ENCODE measurements at regions not wholly inside any gene's neighbourhood (a gene's known extent, or its start where the extent isn't known, plus 50 kb on each side); places are given as distances from the start of the nearest gene placed in this dataset.

DNA sequence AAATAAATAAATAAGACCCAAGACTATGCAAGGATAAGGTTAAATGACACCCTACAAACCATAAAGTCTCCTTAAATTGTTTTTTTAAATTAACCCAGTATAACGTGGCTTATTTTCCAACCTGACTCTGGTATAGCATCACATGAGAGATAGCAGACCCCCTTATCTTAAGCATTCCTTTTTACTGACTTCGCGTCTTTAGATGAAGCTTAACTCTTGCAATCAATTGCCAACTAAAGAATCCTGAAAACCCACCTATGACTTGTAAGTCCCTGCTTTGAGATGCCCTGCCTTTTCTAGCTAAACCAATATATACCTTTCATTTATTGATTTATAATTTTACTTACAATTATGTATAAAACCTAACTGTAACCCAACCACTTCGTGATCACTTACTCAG, 57.1 kb upstream of the RAB12 start:
- H3K4me3 ChIP-seq (ENCODE audit: low read depth, low read length), result no peak overlapping the region
- TF ChIP-seq, protein P1, sequence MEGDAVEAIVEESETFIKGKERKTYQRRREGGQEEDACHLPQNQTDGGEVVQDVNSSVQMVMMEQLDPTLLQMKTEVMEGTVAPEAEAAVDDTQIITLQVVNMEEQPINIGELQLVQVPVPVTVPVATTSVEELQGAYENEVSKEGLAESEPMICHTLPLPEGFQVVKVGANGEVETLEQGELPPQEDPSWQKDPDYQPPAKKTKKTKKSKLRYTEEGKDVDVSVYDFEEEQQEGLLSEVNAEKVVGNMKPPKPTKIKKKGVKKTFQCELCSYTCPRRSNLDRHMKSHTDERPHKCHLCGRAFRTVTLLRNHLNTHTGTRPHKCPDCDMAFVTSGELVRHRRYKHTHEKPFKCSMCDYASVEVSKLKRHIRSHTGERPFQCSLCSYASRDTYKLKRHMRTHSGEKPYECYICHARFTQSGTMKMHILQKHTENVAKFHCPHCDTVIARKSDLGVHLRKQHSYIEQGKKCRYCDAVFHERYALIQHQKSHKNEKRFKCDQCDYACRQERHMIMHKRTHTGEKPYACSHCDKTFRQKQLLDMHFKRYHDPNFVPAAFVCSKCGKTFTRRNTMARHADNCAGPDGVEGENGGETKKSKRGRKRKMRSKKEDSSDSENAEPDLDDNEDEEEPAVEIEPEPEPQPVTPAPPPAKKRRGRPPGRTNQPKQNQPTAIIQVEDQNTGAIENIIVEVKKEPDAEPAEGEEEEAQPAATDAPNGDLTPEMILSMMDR (IDR thresholded peaks at IDR 0.05; ENCODE audit: low read depth, low read length), result no peak

DNA sequence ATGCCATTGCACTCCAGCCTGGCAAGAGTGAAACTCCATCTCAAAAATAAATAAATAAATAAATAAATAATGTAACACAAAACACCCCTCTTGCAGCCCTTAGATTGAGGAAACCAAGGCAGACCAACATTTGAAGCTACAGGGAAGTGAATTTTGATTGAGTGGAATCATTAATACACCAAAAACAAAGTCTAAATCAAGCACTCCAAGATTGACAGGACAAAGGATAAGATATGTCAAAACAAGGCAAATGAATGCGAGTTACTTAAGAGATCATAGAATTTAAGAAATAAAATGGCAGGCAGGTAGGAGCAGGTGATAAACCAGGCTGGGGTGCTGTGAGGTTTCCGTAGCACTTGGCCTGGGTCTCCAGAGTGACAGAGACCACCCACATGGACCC, 54.9 kb upstream of the RAB12 start:
- TF ChIP-seq, protein P1 (IDR thresholded peaks at IDR 0.05; ENCODE audit: low read depth, low read length), result no peak
- H3K4me3 ChIP-seq (ENCODE audit: low read depth, low read length), result no peak overlapping the region

DNA sequence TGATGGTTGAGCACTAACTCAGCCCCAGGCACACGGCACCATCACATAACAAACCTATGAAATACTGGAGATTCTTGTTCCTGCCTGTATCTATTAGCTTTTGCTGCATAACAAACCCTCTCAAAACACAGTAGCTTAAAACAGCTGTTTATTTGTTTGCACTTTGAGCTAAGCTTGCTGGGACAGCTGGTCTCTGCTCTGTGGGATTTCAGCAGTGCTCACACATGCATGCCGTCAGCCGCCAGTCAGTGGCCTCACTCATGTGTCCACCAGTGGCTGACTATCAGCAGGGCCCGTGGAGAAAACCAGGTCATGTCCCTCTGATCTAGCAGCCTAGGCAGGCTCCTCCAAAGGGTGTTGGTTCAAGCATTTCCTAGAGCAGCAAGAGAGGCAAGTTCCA, 52.8 kb upstream of the RAB12 start:
- TF ChIP-seq, protein P1 (IDR thresholded peaks at IDR 0.05; ENCODE audit: low read depth, low read length), result no peak
- H3K4me3 ChIP-seq (ENCODE audit: low read depth, low read length), result no peak overlapping the region

Measured in WI38 (cell line).